SK-N-SH (cell line): ENCODE measurements at regions not wholly inside any gene's neighbourhood (a gene's known extent, or its start where the extent isn't known, plus 50 kb on each side); places are given as distances from the start of the nearest gene placed in this dataset.

Source experiments
- CTCF ChIA-PET: fragments of 300-600, 350-600 bp; formaldehyde crosslinking; extraction: SDS; loops from one replicate; lab custom pipeline; 2021; lab: Yijun Ruan, JAX
- POLR2A ChIA-PET: fragments of 350-600 bp; sonication (Branson Sonifier 250); formaldehyde crosslinking; extraction: SDS; loops from one replicate; lab custom pipeline; 2020; ENCODE audit warnings: antibody characterized with exemption, inconsistent platforms; lab: Yijun Ruan, JAX
- DNase-seq: peaks from one replicate; pipeline ENCODE4 v3.0.0; 2012
- H2AFZ ChIP-seq: fragments of 200-600 bp; sonication (generic); 2 replicates; pipeline ENCODE4 v1.8.1; 2016; ENCODE audit warnings: antibody characterized with exemption, mild to moderate bottlenecking, low read depth
- H3F3A ChIP-seq: fragments of 200-600 bp; sonication (generic); replicated peaks from 2 replicates; pipeline ENCODE3; 2016; ENCODE audit warnings: antibody characterized with exemption, mild to moderate bottlenecking; ENCODE audit not compliant: insufficient read depth
- H3K27ac ChIP-seq, 2 experiments: fragments of 200-500 bp in 1 of 2; fragments of 200-600 bp in 1 of 2; sonication (Bioruptor generic) in 1 of 2; sonication (generic), shearing (Covaris generic) in 1 of 2; 2 replicates each; pipeline versions ENCODE4 v1.5.1 to v1.6.1; 2014 to 2016; ENCODE audit warnings: low read depth in 2 of 2, inconsistent platforms in 1 of 2, low read length in 1 of 2, mild to moderate bottlenecking in 1 of 2, mixed read lengths in 1 of 2
- H3K27me3 ChIP-seq: fragments of 200-600 bp; sonication (generic), shearing (Covaris generic); 2 replicates; pipeline ENCODE4 v1.6.1; 2016; ENCODE audit warnings: mixed run types; ENCODE audit not compliant: insufficient read depth
- H3K36me3 ChIP-seq, 2 experiments: fragments of 200-500 bp in 1 of 2; fragments of 200-600 bp in 1 of 2; sonication (Bioruptor generic) in 1 of 2; sonication (generic) in 1 of 2; replicated peaks in 1 of 2; 2 replicates each; pipeline versions ENCODE3 to v1.5.1; 2014 to 2016; ENCODE audit warnings: low read length in 1 of 2, mild to moderate bottlenecking in 1 of 2; ENCODE audit not compliant: insufficient read depth in 2 of 2, control insufficient read depth in 1 of 2
- H3K4me1 ChIP-seq, 2 experiments: fragments of 200-500 bp in 1 of 2; fragments of 200-600 bp in 1 of 2; sonication (Bioruptor generic) in 1 of 2; sonication (generic), shearing (Covaris generic) in 1 of 2; 2 replicates each; pipeline versions ENCODE4 v1.5.1 to v1.6.1; 2014 to 2016; ENCODE audit warnings: low read depth in 1 of 2, low read length in 1 of 2, mixed run types in 1 of 2; ENCODE audit not compliant: insufficient read depth in 2 of 2, control insufficient read depth in 1 of 2
- H3K4me2 ChIP-seq: fragments of 200-600 bp; sonication (generic), shearing (Covaris generic); 2 replicates; pipeline ENCODE4 v1.6.1; 2017; ENCODE audit warnings: mixed run types
- H3K4me3 ChIP-seq, 2 experiments: fragments of 200-500 bp in 1 of 2; fragments of 200-600 bp in 1 of 2; sonication (Bioruptor generic) in 1 of 2; sonication (generic), shearing (Covaris generic) in 1 of 2; 2 replicates each; pipeline versions ENCODE4 v1.5.1 to v1.8.1; 2014 to 2016; ENCODE audit warnings: low read depth in 2 of 2, inconsistent platforms in 1 of 2, low read length in 1 of 2, mild to moderate bottlenecking in 1 of 2, mixed read lengths in 1 of 2, moderate library complexity in 1 of 2
- H3K79me2 ChIP-seq: fragments of 200-600 bp; sonication (generic); 2 replicates; pipeline ENCODE4 v1.8.1; 2017; ENCODE audit warnings: mild to moderate bottlenecking; ENCODE audit not compliant: insufficient read depth
- H3K9ac ChIP-seq: fragments of 200-600 bp; sonication (generic); 2 replicates; pipeline ENCODE4 v1.6.1; 2017; ENCODE audit warnings: mixed run types
- H3K9me2 ChIP-seq: fragments of 200-600 bp; sonication (generic); 2 replicates; pipeline ENCODE4 v1.6.1; 2017; ENCODE audit warnings: mixed run types
- H3K9me3 ChIP-seq: fragments of 200-600 bp; sonication (generic); 2 replicates; pipeline ENCODE4 v1.6.1; 2017; ENCODE audit warnings: mixed run types, mild to moderate bottlenecking, moderate library complexity
- H4K20me1 ChIP-seq: fragments of 200-600 bp; sonication (generic); 2 replicates; pipeline ENCODE4 v1.6.1; 2017; ENCODE audit warnings: mild to moderate bottlenecking, mixed run types; ENCODE audit not compliant: insufficient read depth
- CHD2 ChIP-seq: fragments of 150-350 bp; IDR thresholded peaks from 2 replicates; pipeline ENCODE4 v1.6.1; 2018; ENCODE audit warnings: low read length; ENCODE audit not compliant: partially characterized antibody
- ELF1 ChIP-seq: IDR thresholded peaks from 2 replicates; pipeline ENCODE4 v1.4.0; 2012
- EP300 ChIP-seq, 2 experiments: IDR thresholded peaks; 2 replicates each; pipeline versions ENCODE4 v1.4.0 to v1.6.1; 2012; ENCODE audit warnings: borderline replicate concordance in 1 of 2, low read depth in 1 of 2, low read length in 1 of 2
- FOSL2 ChIP-seq: IDR thresholded peaks from 2 replicates; pipeline ENCODE4 v1.4.0; 2012; ENCODE audit warnings: low read depth, mild to moderate bottlenecking, moderate library complexity, borderline replicate concordance
- FOXJ3 ChIP-seq: sonication (generic); formaldehyde crosslinking; IDR thresholded peaks from 2 replicates; pipeline ENCODE4 v1.5.1; 2020; ENCODE audit warnings: mild to moderate bottlenecking, missing genetic modification reagents
- FOXM1 ChIP-seq: IDR thresholded peaks from 2 replicates; pipeline ENCODE4 v1.4.0; 2012; ENCODE audit warnings: low read depth, mild to moderate bottlenecking
- GABPA ChIP-seq: IDR thresholded peaks from 2 replicates; pipeline ENCODE4 v1.4.0; 2012; ENCODE audit warnings: low read depth, mild to moderate bottlenecking
- GATA2 ChIP-seq: sonication (generic); formaldehyde crosslinking; IDR thresholded peaks from 2 replicates; pipeline ENCODE4 v1.5.0; 2020; ENCODE audit warnings: mild to moderate bottlenecking, missing genetic modification reagents
- IRF3 ChIP-seq: fragments of 150-350 bp; IDR thresholded peaks from 2 replicates; pipeline ENCODE4 v1.6.1; 2016; ENCODE audit warnings: mild to moderate bottlenecking, low read depth, low read length
- JUND ChIP-seq: IDR thresholded peaks from 2 replicates; pipeline ENCODE4 v1.4.0; 2012
- MAX ChIP-seq: IDR thresholded peaks from 2 replicates; pipeline ENCODE4 v1.4.0; 2012; ENCODE audit warnings: low read depth
- NFIC ChIP-seq: IDR thresholded peaks from 2 replicates; pipeline ENCODE4 v1.4.0; 2012; ENCODE audit warnings: borderline replicate concordance
- NRF1 ChIP-seq: IDR thresholded peaks from 2 replicates; pipeline ENCODE4 v1.6.1; 2012; ENCODE audit warnings: low read depth, mild to moderate bottlenecking, low read length
- PBX3 ChIP-seq: IDR thresholded peaks from 2 replicates; pipeline ENCODE4; 2012
- POLR2AphosphoS5 ChIP-seq: IDR thresholded peaks from 2 replicates; pipeline ENCODE4 v1.6.1; 2012; ENCODE audit warnings: low read depth, low read length
- RAD21 ChIP-seq: IDR thresholded peaks from 2 replicates; pipeline ENCODE4 v1.6.1; 2012; ENCODE audit warnings: mild to moderate bottlenecking, low read length
- RCOR1 ChIP-seq: fragments of 150-350 bp; IDR thresholded peaks from 2 replicates; pipeline ENCODE4 v1.6.1; 2017; ENCODE audit warnings: antibody characterized with exemption, low read length
- REST ChIP-seq: IDR thresholded peaks from 2 replicates; pipeline ENCODE4 v1.6.1; 2012; ENCODE audit warnings: mild to moderate bottlenecking, low read depth, low read length, moderate library complexity
- RFX5 ChIP-seq: IDR thresholded peaks from 2 replicates; pipeline ENCODE4 v1.6.1; 2012; ENCODE audit warnings: mild to moderate bottlenecking, improper control_type of control experiment, low read length
- RXRA ChIP-seq: IDR thresholded peaks from 2 replicates; pipeline ENCODE4 v1.4.0; 2012; ENCODE audit warnings: low read depth, mild to moderate bottlenecking, borderline replicate concordance
- SIN3A ChIP-seq: IDR thresholded peaks from 2 replicates; pipeline ENCODE4 v1.6.1; 2012; ENCODE audit warnings: low read depth, mild to moderate bottlenecking, low read length, moderate library complexity, borderline replicate concordance
- TCF12 ChIP-seq: IDR thresholded peaks from 2 replicates; pipeline ENCODE4 v1.4.0; 2012
- YY1 ChIP-seq: IDR thresholded peaks from 2 replicates; pipeline ENCODE4 v1.4.0; 2012; ENCODE audit warnings: low read depth, mild to moderate bottlenecking
- ZBTB33 ChIP-seq: IDR thresholded peaks from 2 replicates; pipeline ENCODE4 v1.4.0; 2012; ENCODE audit warnings: low read depth, borderline replicate concordance
- WGBS: methylation state at CpG from one replicate; pipeline ENCODE4 v1.1.6; 2017; ENCODE audit warnings: low lambda C conversion rate; 5-methylcytosine and 5-hydroxymethylcytosine counted together
- TF ChIP-seq, protein P1 (sequence below): fragments of 150-350 bp; IDR thresholded peaks from 2 replicates; pipeline ENCODE4 v1.6.1; 2017; ENCODE audit warnings: antibody characterized with exemption, low read length, low read depth, borderline replicate concordance
- TF ChIP-seq, protein P2 (sequence below): IDR thresholded peaks from 2 replicates; pipeline ENCODE4 v1.4.0; 2012; ENCODE audit warnings: low read depth, borderline replicate concordance

GRCh38 chr20:58081846-58082245 lies 146.6 kb downstream of the ANKRD60 start:
- H4K20me1 ChIP-seq, result no peaks in the 10 kb centered on the region
- peak overlapping the region; percentile 32; the same call in 1 of the 2 replicates for H2AFZ ChIP-seq
- no peaks in the 10 kb centered on the region for H3K36me3 ChIP-seq
- no peaks in the 10 kb centered on the region for H3K27me3 ChIP-seq
- WGBS, result 13% methylated on average over 1 of the region's 1 CpG
- H3K4me1 ChIP-seq, result peaks cover 0 to 2% of the 10 kb centered on the region in 2 experiments; a peak in 3 of 4 replicates
- H3K79me2 ChIP-seq, result no peaks in the 10 kb centered on the region
- DNase-seq, result no peak
- peaks cover 23% of the 10 kb centered on the region for H3F3A ChIP-seq
- no peak overlapping the region for H3K4me3 ChIP-seq
- POLR2A ChIA-PET, result no interaction called here
- H3K4me2 ChIP-seq, result peak overlapping the region; percentile 60; the same call in 1 of the 2 replicates
- H3K9me2 ChIP-seq, result no peaks in the 10 kb centered on the region
- peak overlapping the region; percentile 68 to 72; a peak in 3 of 4 replicates for H3K27ac ChIP-seq
- CTCF ChIA-PET, result no interaction called here
- no peaks in the 10 kb centered on the region for H3K9me3 ChIP-seq
- no peak overlapping the region; the same call in 1 of the 2 replicates for H3K9ac ChIP-seq
- TF ChIP-seq FOSL2, result peak; percentile 78; the same call in 1 of the 2 replicates
- 0 out of 2 replicates have a peak, but pooled peaks have one; percentile 6 for TF ChIP-seq RXRA
- TF ChIP-seq RFX5, result no peak
- TF ChIP-seq RAD21, result no peak
- no peak for TF ChIP-seq FOXJ3 (CRISPR knock-in tag)
- no peak for TF ChIP-seq MAX
- TF ChIP-seq NFIC, result peak; percentile 52; the same call in 1 of the 2 replicates
- TF ChIP-seq TCF12, result peak; percentile 94
- TF ChIP-seq, protein P1, sequence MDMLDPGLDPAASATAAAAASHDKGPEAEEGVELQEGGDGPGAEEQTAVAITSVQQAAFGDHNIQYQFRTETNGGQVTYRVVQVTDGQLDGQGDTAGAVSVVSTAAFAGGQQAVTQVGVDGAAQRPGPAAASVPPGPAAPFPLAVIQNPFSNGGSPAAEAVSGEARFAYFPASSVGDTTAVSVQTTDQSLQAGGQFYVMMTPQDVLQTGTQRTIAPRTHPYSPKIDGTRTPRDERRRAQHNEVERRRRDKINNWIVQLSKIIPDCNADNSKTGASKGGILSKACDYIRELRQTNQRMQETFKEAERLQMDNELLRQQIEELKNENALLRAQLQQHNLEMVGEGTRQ, result no peak
- TF ChIP-seq CHD2, result no peak
- no peak for TF ChIP-seq RCOR1
- peak; percentile 83 for TF ChIP-seq FOXM1
- TF ChIP-seq IRF3, result no peak
- TF ChIP-seq, protein P2, sequence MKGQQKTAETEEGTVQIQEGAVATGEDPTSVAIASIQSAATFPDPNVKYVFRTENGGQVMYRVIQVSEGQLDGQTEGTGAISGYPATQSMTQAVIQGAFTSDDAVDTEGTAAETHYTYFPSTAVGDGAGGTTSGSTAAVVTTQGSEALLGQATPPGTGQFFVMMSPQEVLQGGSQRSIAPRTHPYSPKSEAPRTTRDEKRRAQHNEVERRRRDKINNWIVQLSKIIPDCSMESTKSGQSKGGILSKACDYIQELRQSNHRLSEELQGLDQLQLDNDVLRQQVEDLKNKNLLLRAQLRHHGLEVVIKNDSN, result no peak
- TF ChIP-seq EP300 (IDR thresholded peaks at IDR 0.05; ENCODE audit: borderline replicate concordance in 1 of 2, low read depth in 1 of 2, low read length in 1 of 2), result peak; percentile 67 to 88
- TF ChIP-seq SIN3A, result no peak
- no peak for TF ChIP-seq REST
- peak; percentile 76 for TF ChIP-seq JUND
- peak; percentile 66; the same call in 1 of the 2 replicates for TF ChIP-seq PBX3
- TF ChIP-seq POLR2AphosphoS5, result peak; percentile 51; the same call in 1 of the 2 replicates
- no peak for TF ChIP-seq ZBTB33
- peak; percentile 31; the same call in 1 of the 2 replicates for TF ChIP-seq ELF1
- no peak for TF ChIP-seq GATA2
- TF ChIP-seq GABPA, result no peak
- no peak for TF ChIP-seq NRF1
- no peak for TF ChIP-seq YY1
